Loucy (cell line): ENCODE measurements at regions not wholly inside any gene's neighbourhood (a gene's known extent, or its start where the extent isn't known, plus 50 kb on each side); places are given as distances from the start of the nearest gene placed in this dataset.

Experiments used
- CTCF ChIP-seq: fragments of 200-600 bp; sonication (generic); conservative IDR thresholded peaks from 2 replicates; pipeline ENCODE4 v1.5.1; 2014; ENCODE audit warnings: mild to moderate bottlenecking, antibody characterized with exemption, low read length
- EZH2phosphoT487 ChIP-seq: fragments of 200-600 bp; IDR thresholded peaks from 2 replicates; pipeline ENCODE4 v1.6.1; 2018; ENCODE audit warnings: antibody characterized with exemption, mild to moderate bottlenecking, moderate library complexity, borderline replicate concordance

DNA sequence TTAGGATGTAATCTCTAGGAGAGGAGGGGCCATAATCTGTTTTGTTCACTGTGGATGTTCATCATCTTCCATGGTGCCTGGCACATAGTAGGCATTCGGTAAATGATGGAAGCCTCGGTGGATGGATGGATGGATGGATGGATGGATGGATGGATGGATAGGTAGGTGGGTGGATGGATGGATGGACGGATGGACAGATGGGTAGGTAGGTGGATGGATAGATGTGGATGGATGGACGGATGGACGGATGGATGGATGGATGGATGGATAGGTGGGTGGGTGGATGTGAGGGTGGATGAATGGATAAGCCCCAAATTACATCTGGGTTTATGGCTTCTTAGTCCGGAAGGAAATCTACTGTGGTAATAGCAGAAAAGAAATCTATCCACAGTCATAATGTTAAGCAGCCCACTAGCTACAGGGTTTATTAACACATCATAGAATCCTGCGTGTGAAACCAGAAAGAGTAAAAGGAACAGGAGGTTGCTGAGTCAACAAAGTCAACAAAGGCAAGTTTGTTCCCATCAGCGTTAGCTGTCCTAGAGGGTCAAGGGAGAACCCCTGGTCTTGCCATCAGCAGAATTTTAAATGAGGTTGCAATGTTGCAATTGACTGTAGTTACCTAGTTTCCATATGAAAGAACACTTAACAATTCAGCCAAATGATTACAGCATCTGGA, 82.8 kb downstream of the C11orf91 start:
- no peak for TF ChIP-seq CTCF
- no peak for TF ChIP-seq EZH2phosphoT487
